Spleen (tissue), 7 donors: ENCODE measurements at regions not wholly inside any gene's neighbourhood (a gene's known extent, or its start where the extent isn't known, plus 50 kb on each side); places are given as distances from the start of the nearest gene placed in this dataset.

ENCODE experiments used
- POLR2A ChIP-seq, 3 donors: fragments of 450-650 bp; IDR thresholded peaks; one replicate each; pipeline ENCODE4 v1.5.1; 2017; ENCODE audit warnings: antibody characterized with exemption in 3 of 3, mild to moderate bottlenecking in 1 of 3
- POLR2AphosphoS5 ChIP-seq, 3 donors: sonication (generic); formaldehyde crosslinking; IDR thresholded peaks; one replicate each; pipeline ENCODE4 v1.5.1; 2017; ENCODE audit warnings: antibody characterized with exemption in 3 of 3
- TF ChIP-seq, protein P1 (sequence below), 11 experiments: fragments of 200-600 bp in 7 of 11; fragments of 450-650 bp in 4 of 11; sonication (generic) in 4 of 11; IDR thresholded peaks in 8 of 11; conservative IDR thresholded peaks in 3 of 11; 1 replicate in 7 of 11; 2 replicates in 4 of 11; pipeline versions ENCODE4 v1.4.0 to v1.8.0; 2016 to 2021; ENCODE audit warnings: antibody characterized with exemption in 11 of 11, inconsistent platforms in 4 of 11, mild to moderate bottlenecking in 1 of 11
- donor health status: DM: no; HTN: no; CAD: no; lungs with moderate emphysema.
- donor health status: DM: no; HTN: no; CAD: no.
- donor health status: DM: no; HTN: no; CAD: no.

- TF ChIP-seq, protein P1, sequence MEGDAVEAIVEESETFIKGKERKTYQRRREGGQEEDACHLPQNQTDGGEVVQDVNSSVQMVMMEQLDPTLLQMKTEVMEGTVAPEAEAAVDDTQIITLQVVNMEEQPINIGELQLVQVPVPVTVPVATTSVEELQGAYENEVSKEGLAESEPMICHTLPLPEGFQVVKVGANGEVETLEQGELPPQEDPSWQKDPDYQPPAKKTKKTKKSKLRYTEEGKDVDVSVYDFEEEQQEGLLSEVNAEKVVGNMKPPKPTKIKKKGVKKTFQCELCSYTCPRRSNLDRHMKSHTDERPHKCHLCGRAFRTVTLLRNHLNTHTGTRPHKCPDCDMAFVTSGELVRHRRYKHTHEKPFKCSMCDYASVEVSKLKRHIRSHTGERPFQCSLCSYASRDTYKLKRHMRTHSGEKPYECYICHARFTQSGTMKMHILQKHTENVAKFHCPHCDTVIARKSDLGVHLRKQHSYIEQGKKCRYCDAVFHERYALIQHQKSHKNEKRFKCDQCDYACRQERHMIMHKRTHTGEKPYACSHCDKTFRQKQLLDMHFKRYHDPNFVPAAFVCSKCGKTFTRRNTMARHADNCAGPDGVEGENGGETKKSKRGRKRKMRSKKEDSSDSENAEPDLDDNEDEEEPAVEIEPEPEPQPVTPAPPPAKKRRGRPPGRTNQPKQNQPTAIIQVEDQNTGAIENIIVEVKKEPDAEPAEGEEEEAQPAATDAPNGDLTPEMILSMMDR (IDR thresholded peaks at IDR 0.05 in 8 of 11, conservative IDR thresholded peaks at IDR 0.05 in 3 of 11) = no peak
- no peak for TF ChIP-seq POLR2A (IDR thresholded peaks at IDR 0.05)
- TF ChIP-seq POLR2AphosphoS5 (IDR thresholded peaks at IDR 0.05) = no peak
Measured at GRCh38 chr7:128591705-128592104, 80.4 kb upstream of the GARIN1A start.
